Sigmoid colon (tissue), 4 donors: ENCODE measurements at regions not wholly inside any gene's neighbourhood (a gene's known extent, or its start where the extent isn't known, plus 50 kb on each side); places are given as distances from the start of the nearest gene placed in this dataset.
"Not testable (repeated sequence)": the region's sequence is repeated elsewhere in the genome, so short reads cannot be mapped to it uniquely, and the experiment has no call there.

Experiments used
- EP300 ChIP-seq, 4 donors: sonication (generic); formaldehyde crosslinking; IDR thresholded peaks; one replicate each; pipeline ENCODE4 v1.6.1; 2017; ENCODE audit warnings: antibody characterized with exemption in 4 of 4
- POLR2A ChIP-seq, 2 donors: fragments of 450-650 bp; IDR thresholded peaks; one replicate each; pipeline ENCODE4 v1.6.1; 2016; ENCODE audit warnings: antibody characterized with exemption in 2 of 2, mild to moderate bottlenecking in 2 of 2, moderate library complexity in 2 of 2
- POLR2AphosphoS5 ChIP-seq, 4 donors: sonication (generic); formaldehyde crosslinking; IDR thresholded peaks; one replicate each; pipeline ENCODE4 v1.6.1; 2017; ENCODE audit warnings: antibody characterized with exemption in 4 of 4
- TF ChIP-seq, protein P1 (sequence below), 4 experiments: fragments of 450-650 bp in 3 of 4; fragments of 200-600 bp in 1 of 4; IDR thresholded peaks; one replicate each; pipeline ENCODE4 v1.5.1; 2016 to 2019; ENCODE audit warnings: antibody characterized with exemption in 4 of 4, mild to moderate bottlenecking in 3 of 4, moderate library complexity in 2 of 4

- TF ChIP-seq, protein P1, sequence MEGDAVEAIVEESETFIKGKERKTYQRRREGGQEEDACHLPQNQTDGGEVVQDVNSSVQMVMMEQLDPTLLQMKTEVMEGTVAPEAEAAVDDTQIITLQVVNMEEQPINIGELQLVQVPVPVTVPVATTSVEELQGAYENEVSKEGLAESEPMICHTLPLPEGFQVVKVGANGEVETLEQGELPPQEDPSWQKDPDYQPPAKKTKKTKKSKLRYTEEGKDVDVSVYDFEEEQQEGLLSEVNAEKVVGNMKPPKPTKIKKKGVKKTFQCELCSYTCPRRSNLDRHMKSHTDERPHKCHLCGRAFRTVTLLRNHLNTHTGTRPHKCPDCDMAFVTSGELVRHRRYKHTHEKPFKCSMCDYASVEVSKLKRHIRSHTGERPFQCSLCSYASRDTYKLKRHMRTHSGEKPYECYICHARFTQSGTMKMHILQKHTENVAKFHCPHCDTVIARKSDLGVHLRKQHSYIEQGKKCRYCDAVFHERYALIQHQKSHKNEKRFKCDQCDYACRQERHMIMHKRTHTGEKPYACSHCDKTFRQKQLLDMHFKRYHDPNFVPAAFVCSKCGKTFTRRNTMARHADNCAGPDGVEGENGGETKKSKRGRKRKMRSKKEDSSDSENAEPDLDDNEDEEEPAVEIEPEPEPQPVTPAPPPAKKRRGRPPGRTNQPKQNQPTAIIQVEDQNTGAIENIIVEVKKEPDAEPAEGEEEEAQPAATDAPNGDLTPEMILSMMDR (IDR thresholded peaks at IDR 0.05): not testable (repeated sequence)
- not testable (repeated sequence) for TF ChIP-seq POLR2A, EP300, POLR2AphosphoS5 (IDR thresholded peaks at IDR 0.05)
These were observed 127.0 kb upstream of the AKAP13 start for GRCh38 chr15:85253196-85253915.
